BLaER1 treated with 17β-estradiol and CSF1 and Interleukin-3, amounts not matched to agents 10 nM and 100 nM (cell line): ENCODE measurements at regions not wholly inside any gene's neighbourhood (a gene's known extent, or its start where the extent isn't known, plus 50 kb on each side); places are given as distances from the start of the nearest gene placed in this dataset.
"Not testable (repeated sequence)": the region's sequence is repeated elsewhere in the genome, so short reads cannot be mapped to it uniquely, and the experiment has no call there.

Experiments
- H3K27ac ChIP-seq, 11 experiments: shearing (Covaris generic); formaldehyde crosslinking; 2 replicates each; pipeline ENCODE4 v1.8.1; 2022
- H3K27me3 ChIP-seq, 11 experiments: shearing (Covaris generic); formaldehyde crosslinking; 2 replicates each; pipeline ENCODE4 v1.8.1; 2022
- H3K36me3 ChIP-seq, 11 experiments: shearing (Covaris generic); formaldehyde crosslinking; 2 replicates each; pipeline ENCODE4 v1.8.1; 2022
- H3K4me1 ChIP-seq, 10 experiments: shearing (Covaris generic); formaldehyde crosslinking; 2 replicates each; pipeline ENCODE4 v1.8.1; 2022
- H3K4me2 ChIP-seq, 11 experiments: shearing (Covaris generic); formaldehyde crosslinking; 2 replicates each; pipeline ENCODE4 v1.8.1; 2022
- H3K4me3 ChIP-seq, 10 experiments: shearing (Covaris generic); formaldehyde crosslinking; 2 replicates each; pipeline ENCODE4 v1.8.1; 2022
- H3K9ac ChIP-seq, 11 experiments: shearing (Covaris generic); formaldehyde crosslinking; 2 replicates each; pipeline ENCODE4 v1.8.1; 2022
- H3K9me3 ChIP-seq, 11 experiments: shearing (Covaris generic); formaldehyde crosslinking; replicated peaks in 1 of 11; 2 replicates each; pipeline ENCODE4 v1.8.1; 2022
- H4K20me1 ChIP-seq, 11 experiments: shearing (Covaris generic); formaldehyde crosslinking; 2 replicates each; pipeline ENCODE4 v1.8.1; 2022
- Cebpa-rat ChIP-seq, 11 experiments: shearing (Covaris generic); IDR thresholded peaks; 2 replicates each; pipeline ENCODE4 v1.8.1; 2022

- H3K36me3 ChIP-seq, result no peaks in the 10 kb centered on the region
- H3K4me3 ChIP-seq, result no peak overlapping the region
- no peak overlapping the region for H3K4me2 ChIP-seq
- H3K9me3 ChIP-seq, result peaks cover 0 to 14% (median 0%) of the 10 kb centered on the region in 11 experiments; a peak in 4 of 22 replicates
- no peaks in the 10 kb centered on the region for H4K20me1 ChIP-seq
- no peaks in the 10 kb centered on the region for H3K4me1 ChIP-seq
- H3K27me3 ChIP-seq, result no peaks in the 10 kb centered on the region
- H3K27ac ChIP-seq, result no peak overlapping the region
- no peak for TF ChIP-seq Cebpa-rat (IDR thresholded peaks at IDR 0.05)
- no peak overlapping the region for H3K9ac ChIP-seq
Measured at GRCh38 chr14:78043349-78043748, 126.8 kb upstream of the NRXN3 start.

GRCh38 chr14:78048120-78048519 is 122.1 kb upstream of the NRXN3 start:
- H3K4me3 ChIP-seq, result no peak overlapping the region
- no peak for TF ChIP-seq Cebpa-rat (IDR thresholded peaks at IDR 0.05)
- no peak overlapping the region for H3K27ac ChIP-seq
- peaks cover 0 to 8% (median 7%) of the 10 kb centered on the region in 11 experiments; a peak in 7 of 22 replicates for H3K9me3 ChIP-seq
- H3K27me3 ChIP-seq, result no peaks in the 10 kb centered on the region
- H3K36me3 ChIP-seq, result no peaks in the 10 kb centered on the region
- no peaks in the 10 kb centered on the region for H3K4me1 ChIP-seq
- no peak overlapping the region for H3K4me2 ChIP-seq
- H4K20me1 ChIP-seq, result no peaks in the 10 kb centered on the region
- H3K9ac ChIP-seq, result no peak overlapping the region

GRCh38 chr14:78056890-78057289 is 113.3 kb upstream of the NRXN3 start:
- H3K27ac ChIP-seq, H3K27me3 ChIP-seq, H3K9ac ChIP-seq, H3K4me3 ChIP-seq, H3K36me3 ChIP-seq, H3K9me3 ChIP-seq, H3K4me2 ChIP-seq, H3K4me1 ChIP-seq, H4K20me1 ChIP-seq: not testable (repeated sequence)

- no peak for TF ChIP-seq Cebpa-rat (IDR thresholded peaks at IDR 0.05)
Measured at GRCh38 chr14:78070344-78070743, 99.8 kb upstream of the NRXN3 start.

GRCh38 chr14:78071016-78071549 is 99.1 kb upstream of the NRXN3 start:
- Histone ChIP-seq H3K4me3 (no peak overlapping the region), H3K4me2 (no peak overlapping the region), H3K27me3 (no peaks in the 10 kb centered on the region), H3K27ac (no peak overlapping the region), H3K9me3 (no peaks in the 10 kb centered on the region), H3K4me1 (no peaks in the 10 kb centered on the region), H3K36me3 (no peaks in the 10 kb centered on the region), H3K9ac (no peak overlapping the region), H4K20me1 (no peaks in the 10 kb centered on the region; a peak in 1 of 22 replicates)
- no peak for TF ChIP-seq Cebpa-rat (IDR thresholded peaks at IDR 0.05)

More at GRCh38 chr14:78070344-78070743, 99.8 kb upstream of the NRXN3 start:
- no peak overlapping the region for H3K9ac ChIP-seq
- no peaks in the 10 kb centered on the region for H3K27me3 ChIP-seq
- no peaks in the 10 kb centered on the region; a peak in 1 of 22 replicates for H4K20me1 ChIP-seq
- no peak overlapping the region for H3K4me3 ChIP-seq
- no peak overlapping the region for H3K4me2 ChIP-seq
- H3K9me3 ChIP-seq, result no peaks in the 10 kb centered on the region
- H3K27ac ChIP-seq, result no peak overlapping the region
- no peaks in the 10 kb centered on the region for H3K4me1 ChIP-seq
- no peaks in the 10 kb centered on the region for H3K36me3 ChIP-seq

- no peaks in the 10 kb centered on the region for H3K4me1 ChIP-seq
Measured at GRCh38 chr14:78073028-78073427, 97.1 kb upstream of the NRXN3 start.

GRCh38 chr14:78074561-78074960 is 95.6 kb upstream of the NRXN3 start:
- no peak overlapping the region for H3K4me2 ChIP-seq
- no peak overlapping the region for H3K9ac ChIP-seq
- no peak overlapping the region for H3K4me3 ChIP-seq
- TF ChIP-seq Cebpa-rat (IDR thresholded peaks at IDR 0.05), result no peak
- H3K27ac ChIP-seq, result no peak overlapping the region
- H3K27me3 ChIP-seq, result no peaks in the 10 kb centered on the region
- no peaks in the 10 kb centered on the region; a peak in 1 of 22 replicates for H4K20me1 ChIP-seq
- H3K4me1 ChIP-seq, result no peaks in the 10 kb centered on the region
- no peaks in the 10 kb centered on the region for H3K9me3 ChIP-seq
- no peaks in the 10 kb centered on the region for H3K36me3 ChIP-seq

More at GRCh38 chr14:78073028-78073427, 97.1 kb upstream of the NRXN3 start:
- Histone ChIP-seq H3K36me3 (no peaks in the 10 kb centered on the region), H3K4me3 (no peak overlapping the region), H3K9me3 (no peaks in the 10 kb centered on the region), H3K4me2 (no peak overlapping the region), H3K27me3 (no peaks in the 10 kb centered on the region), H4K20me1 (no peaks in the 10 kb centered on the region; a peak in 1 of 22 replicates), H3K9ac (no peak overlapping the region), H3K27ac (no peak overlapping the region)
- no peak for TF ChIP-seq Cebpa-rat (IDR thresholded peaks at IDR 0.05)

GRCh38 chr14:78075033-78075432 is 95.1 kb upstream of the NRXN3 start:
- no peak for TF ChIP-seq Cebpa-rat (IDR thresholded peaks at IDR 0.05)
- Histone ChIP-seq H3K9me3 (no peaks in the 10 kb centered on the region), H3K4me1 (no peaks in the 10 kb centered on the region)

GRCh38 chr14:78075555-78076277 is 94.5 kb upstream of the NRXN3 start:
- Histone ChIP-seq H4K20me1 (no peaks in the 10 kb centered on the region; a peak in 1 of 22 replicates), H3K9ac (no peak overlapping the region), H3K27me3 (no peaks in the 10 kb centered on the region), H3K27ac (no peak overlapping the region), H3K9me3 (no peaks in the 10 kb centered on the region), H3K4me2 (no peak overlapping the region), H3K36me3 (no peaks in the 10 kb centered on the region), H3K4me3 (no peak overlapping the region), H3K4me1 (no peaks in the 10 kb centered on the region)
- TF ChIP-seq Cebpa-rat (IDR thresholded peaks at IDR 0.05), result no peak

More at GRCh38 chr14:78075033-78075432, 95.1 kb upstream of the NRXN3 start:
- Histone ChIP-seq H3K27me3 (no peaks in the 10 kb centered on the region), H3K27ac (no peak overlapping the region), H3K36me3 (no peaks in the 10 kb centered on the region), H4K20me1 (no peaks in the 10 kb centered on the region; a peak in 1 of 22 replicates), H3K9ac (no peak overlapping the region), H3K4me2 (no peak overlapping the region), H3K4me3 (no peak overlapping the region)

GRCh38 chr14:78081245-78081644 is 88.9 kb upstream of the NRXN3 start:
- Histone ChIP-seq H3K9ac (no peak overlapping the region), H3K4me2 (no peak overlapping the region), H3K36me3 (no peaks in the 10 kb centered on the region), H3K4me1 (no peaks in the 10 kb centered on the region), H3K27ac (no peak overlapping the region), H3K4me3 (no peak overlapping the region), H3K27me3 (no peaks in the 10 kb centered on the region), H3K9me3 (no peaks in the 10 kb centered on the region), H4K20me1 (no peaks in the 10 kb centered on the region)
- no peak for TF ChIP-seq Cebpa-rat (IDR thresholded peaks at IDR 0.05)
